ENCODE measurements at regions not wholly inside any gene's neighbourhood (a gene's known extent, or its start where the extent isn't known, plus 50 kb on each side); places are given as distances from the start of the nearest gene placed in this dataset.
"Not testable (repeated sequence)": the region's sequence is repeated elsewhere in the genome, so short reads cannot be mapped to it uniquely, and the experiment has no call there.

DNA sequence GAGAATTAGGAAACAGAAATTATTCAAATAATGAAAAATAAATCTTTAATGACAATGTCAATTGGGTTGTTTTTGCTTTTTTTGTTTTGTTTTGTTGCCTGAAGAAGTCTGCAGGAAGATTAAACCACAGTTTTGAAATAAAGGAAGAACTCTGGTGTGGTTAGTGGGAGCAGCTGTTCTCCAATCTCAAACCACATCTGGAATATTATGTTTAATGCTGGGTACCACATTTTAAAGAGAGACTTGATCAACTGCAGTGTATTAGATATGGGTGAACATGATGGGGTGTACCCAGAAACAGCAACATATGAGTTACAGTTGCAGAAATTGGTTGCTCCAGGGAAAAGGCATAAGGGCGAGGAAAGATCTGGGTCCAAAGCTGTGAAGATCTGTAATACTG is 171.2 kb upstream of the RPL34 start:
- no peak for DNase-seq (ENCODE audit: low read depth)
- no peak overlapping the region for H3K4me3 ChIP-seq (ENCODE audit: low read length)
- TF ChIP-seq, protein P1, sequence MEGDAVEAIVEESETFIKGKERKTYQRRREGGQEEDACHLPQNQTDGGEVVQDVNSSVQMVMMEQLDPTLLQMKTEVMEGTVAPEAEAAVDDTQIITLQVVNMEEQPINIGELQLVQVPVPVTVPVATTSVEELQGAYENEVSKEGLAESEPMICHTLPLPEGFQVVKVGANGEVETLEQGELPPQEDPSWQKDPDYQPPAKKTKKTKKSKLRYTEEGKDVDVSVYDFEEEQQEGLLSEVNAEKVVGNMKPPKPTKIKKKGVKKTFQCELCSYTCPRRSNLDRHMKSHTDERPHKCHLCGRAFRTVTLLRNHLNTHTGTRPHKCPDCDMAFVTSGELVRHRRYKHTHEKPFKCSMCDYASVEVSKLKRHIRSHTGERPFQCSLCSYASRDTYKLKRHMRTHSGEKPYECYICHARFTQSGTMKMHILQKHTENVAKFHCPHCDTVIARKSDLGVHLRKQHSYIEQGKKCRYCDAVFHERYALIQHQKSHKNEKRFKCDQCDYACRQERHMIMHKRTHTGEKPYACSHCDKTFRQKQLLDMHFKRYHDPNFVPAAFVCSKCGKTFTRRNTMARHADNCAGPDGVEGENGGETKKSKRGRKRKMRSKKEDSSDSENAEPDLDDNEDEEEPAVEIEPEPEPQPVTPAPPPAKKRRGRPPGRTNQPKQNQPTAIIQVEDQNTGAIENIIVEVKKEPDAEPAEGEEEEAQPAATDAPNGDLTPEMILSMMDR (conservative IDR thresholded peaks at IDR 0.05; ENCODE audit: low read length): no peak

DNA sequence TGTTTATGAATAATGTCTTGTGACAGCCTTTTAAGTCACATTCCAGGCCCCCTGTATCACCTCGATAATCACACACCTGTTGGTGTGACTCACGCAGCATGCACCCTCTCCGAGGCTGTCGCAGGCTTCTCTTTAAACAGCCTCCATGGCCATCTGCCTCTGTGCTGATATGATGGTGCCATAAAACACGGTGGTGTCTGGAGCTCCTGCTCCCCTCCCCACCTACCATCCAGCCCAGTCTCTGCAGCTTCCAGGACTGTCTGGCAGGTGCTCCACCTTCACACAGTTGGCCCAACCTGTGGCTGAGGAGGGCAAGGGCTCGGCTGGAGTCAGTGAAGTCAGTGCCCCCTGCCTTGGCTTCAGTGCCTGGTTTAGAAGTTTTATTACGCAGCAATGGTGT is 173.8 kb upstream of the RPL34 start:
- H3K4me3 ChIP-seq (ENCODE audit: low read length): no peak overlapping the region
- DNase-seq (ENCODE audit: low read depth): no peak
- TF ChIP-seq, protein P1 (conservative IDR thresholded peaks at IDR 0.05; ENCODE audit: low read length): no peak

DNA sequence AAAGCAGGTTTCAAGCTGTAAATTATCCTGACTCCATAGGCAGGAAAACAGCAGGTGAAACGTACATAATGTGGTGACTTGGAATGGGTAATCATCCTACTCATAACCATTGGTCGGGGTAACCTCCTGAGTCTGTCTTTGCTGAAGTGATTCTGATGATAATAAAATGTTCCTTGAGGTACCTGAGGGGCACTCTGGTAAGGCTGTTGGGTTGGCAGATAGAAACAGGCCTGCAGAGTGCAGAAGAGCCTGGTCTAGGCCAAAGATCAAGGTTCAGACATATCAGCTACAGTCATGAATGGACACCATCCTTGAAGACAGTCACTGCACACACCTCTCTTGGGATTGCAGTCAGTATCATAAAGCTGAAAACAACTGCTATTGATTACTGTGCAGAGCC is 174.7 kb upstream of the RPL34 start:
- TF ChIP-seq, protein P1 (conservative IDR thresholded peaks at IDR 0.05; ENCODE audit: low read length): no peak
- no peak overlapping the region for H3K4me3 ChIP-seq (ENCODE audit: low read length)
- DNase-seq (ENCODE audit: low read depth): no peak

DNA sequence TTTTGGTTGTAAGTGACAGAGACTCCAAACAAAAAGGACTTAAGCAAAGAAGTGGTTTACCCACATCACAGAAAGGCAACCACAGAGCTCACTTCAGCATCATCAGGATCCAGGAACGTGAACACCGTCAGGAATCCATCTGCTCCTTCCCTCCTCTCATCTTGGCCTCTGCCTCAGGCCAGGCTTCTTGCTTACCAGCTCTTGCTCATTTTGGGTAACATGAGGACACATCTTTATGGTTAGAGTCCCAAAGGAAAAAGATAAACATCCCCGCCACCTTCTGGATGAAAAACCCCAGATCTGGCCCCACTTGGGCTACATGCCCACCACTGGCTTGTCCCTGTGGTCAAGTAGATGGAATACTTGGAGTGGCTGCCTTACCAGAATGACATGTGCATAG is 176.8 kb upstream of the RPL34 start:
- TF ChIP-seq, protein P1 (conservative IDR thresholded peaks at IDR 0.05; ENCODE audit: low read length): no peak
- no peak for DNase-seq (ENCODE audit: low read depth)
- H3K4me3 ChIP-seq (ENCODE audit: low read length): no peak overlapping the region

DNA sequence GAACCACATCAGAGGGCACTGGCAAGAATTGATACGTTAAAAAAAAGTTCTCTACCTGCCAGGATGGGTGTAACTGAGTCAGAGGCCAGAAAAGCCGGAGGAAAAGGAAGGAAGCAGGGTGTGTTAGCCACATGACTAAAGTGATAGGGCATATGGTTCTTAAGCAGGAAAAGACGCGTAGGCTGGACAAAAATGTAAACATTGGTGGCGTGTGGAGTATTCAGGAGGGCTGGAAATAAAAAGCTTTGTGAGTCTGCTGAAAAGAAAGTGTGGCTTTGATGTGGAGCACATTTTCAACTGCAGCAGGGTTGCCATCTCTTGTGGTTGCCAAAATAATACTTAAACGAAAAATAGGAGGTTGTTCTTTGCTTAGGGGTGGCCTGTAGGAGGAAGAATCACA is 186.5 kb upstream of the RPL34 start:
- H3K4me3 ChIP-seq (ENCODE audit: low read length): no peak overlapping the region
- DNase-seq (ENCODE audit: low read depth): peak; percentile 57
- TF ChIP-seq, protein P1 (conservative IDR thresholded peaks at IDR 0.05; ENCODE audit: low read length): no peak

DNA sequence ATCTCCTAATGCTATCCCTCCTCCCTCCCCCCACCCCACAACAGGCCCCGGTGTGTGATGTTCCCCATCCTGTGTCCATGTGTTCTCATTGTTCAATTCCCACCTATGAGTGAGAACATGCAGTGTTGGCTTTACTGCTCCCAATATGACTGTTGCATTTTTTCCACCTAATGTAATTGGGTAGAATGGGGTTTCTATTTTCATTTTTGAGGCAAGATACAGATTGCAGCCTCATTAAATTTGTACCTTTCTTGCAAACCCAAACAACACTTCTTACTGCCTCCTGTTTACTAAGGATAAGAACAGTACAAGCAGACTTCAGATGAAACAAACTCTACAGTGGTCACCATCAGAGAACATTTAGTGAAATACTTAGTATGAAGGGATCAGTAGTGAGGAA is 187.0 kb upstream of the RPL34 start:
- not testable (repeated sequence) for H3K4me3 ChIP-seq (ENCODE audit: low read length); DNase-seq (ENCODE audit: low read depth)

DNA sequence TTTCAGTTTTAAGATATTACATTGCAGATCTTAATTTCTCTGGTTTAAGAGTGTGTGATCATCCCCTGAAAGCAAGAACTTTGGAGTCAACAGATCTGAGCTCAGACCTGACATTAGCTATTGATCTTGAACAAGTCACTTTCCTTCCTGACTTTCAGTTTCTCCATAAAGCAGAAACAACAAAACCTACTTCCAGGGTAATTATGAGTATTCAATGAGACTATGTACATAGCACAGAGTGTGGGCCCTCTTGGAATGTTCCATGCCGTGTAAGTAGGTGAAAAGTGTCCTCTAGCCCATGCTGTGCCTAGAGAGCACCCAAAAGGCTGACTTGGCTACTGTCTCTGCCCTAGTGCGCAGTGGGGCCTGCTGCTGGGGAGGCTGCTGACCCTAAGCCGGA is 188.0 kb upstream of the RPL34 start:
- H3K4me3 ChIP-seq (ENCODE audit: low read length): no peak overlapping the region
- TF ChIP-seq, protein P1 (conservative IDR thresholded peaks at IDR 0.05; ENCODE audit: low read length): no peak
- no peak for DNase-seq (ENCODE audit: low read depth)

DNA sequence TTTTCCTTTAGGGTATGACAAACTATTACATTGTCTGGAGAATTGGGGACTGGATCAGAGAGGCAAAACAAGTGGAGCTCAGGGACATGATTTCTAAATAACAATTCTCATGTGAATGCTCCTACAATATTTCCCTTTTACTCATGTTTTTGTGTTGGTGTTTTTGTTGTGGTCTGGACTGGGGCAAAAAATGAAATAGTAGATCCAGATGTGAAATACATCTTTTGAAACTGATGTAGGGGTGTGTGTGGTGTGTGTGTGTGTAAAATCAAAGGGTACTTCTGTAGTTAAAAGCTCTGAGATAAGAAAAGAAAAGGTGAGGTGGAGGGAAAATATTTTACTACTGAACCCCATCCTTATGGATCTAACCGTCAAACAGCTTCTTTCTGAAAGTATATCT is 188.4 kb upstream of the RPL34 start:
- no peak for DNase-seq (ENCODE audit: low read depth)
- TF ChIP-seq, protein P1 (conservative IDR thresholded peaks at IDR 0.05; ENCODE audit: low read length): no peak
- no peak overlapping the region for H3K4me3 ChIP-seq (ENCODE audit: low read length)

Data from AG10803 (cell line).